DND-41 (cell line): ENCODE measurements at regions not wholly inside any gene's neighbourhood (a gene's known extent, or its start where the extent isn't known, plus 50 kb on each side); places are given as distances from the start of the nearest gene placed in this dataset.

Experiments used
- ATAC-seq: fragments of 200-7000 bp; cut with Tn5 transposase; 3 replicates; pipeline ENCODE4 v1.9.1; 2021; ENCODE audit warnings: low read depth; ENCODE audit not compliant: insufficient read depth
- DNase-seq: peaks from one replicate; pipeline ENCODE4 v3.0.0-alpha.2; 2020
- H2AFZ ChIP-seq: 2 replicates; pipeline ENCODE4 v1.6.0; 2012; ENCODE audit warnings: low read depth, low read length
- H3K27ac ChIP-seq: 2 replicates; pipeline ENCODE4 v1.5.1; 2012; ENCODE audit warnings: low read length, inconsistent platforms
- H3K27me3 ChIP-seq: fragments of 200-600 bp; sonication (generic); 2 replicates; pipeline ENCODE4 v1.6.0; 2012; ENCODE audit warnings: low read length, mild to moderate bottlenecking, inconsistent platforms; ENCODE audit not compliant: insufficient read depth, poor library complexity
- H3K36me3 ChIP-seq: 2 replicates; pipeline ENCODE4 v1.5.1; 2012; ENCODE audit warnings: low read length, inconsistent platforms; ENCODE audit not compliant: insufficient read depth
- H3K4me1 ChIP-seq: 2 replicates; pipeline ENCODE4 v1.5.1; 2012; ENCODE audit warnings: mild to moderate bottlenecking, low read length; ENCODE audit not compliant: insufficient read depth
- H3K4me2 ChIP-seq: 2 replicates; pipeline ENCODE4 v1.6.0; 2012; ENCODE audit warnings: mild to moderate bottlenecking, moderate library complexity, low read length, inconsistent platforms; ENCODE audit not compliant: insufficient read depth
- H3K4me3 ChIP-seq, 2 experiments: fragments of 200-600 bp in 1 of 2; shearing (Covaris generic) in 1 of 2; 2 replicates each; pipeline ENCODE4 v1.5.1; 2012 to 2016; ENCODE audit warnings: inconsistent platforms in 2 of 2, low read length in 2 of 2, mild to moderate bottlenecking in 2 of 2, low read depth in 1 of 2, moderate library complexity in 1 of 2
- H3K79me2 ChIP-seq: 2 replicates; pipeline ENCODE4 v1.6.0; 2012; ENCODE audit warnings: low read length, inconsistent platforms; ENCODE audit not compliant: insufficient read depth
- H3K9ac ChIP-seq: 2 replicates; pipeline ENCODE4 v1.6.0; 2012; ENCODE audit warnings: low read depth, mild to moderate bottlenecking, inconsistent platforms, low read length, moderate library complexity
- H3K9me3 ChIP-seq: 2 replicates; pipeline ENCODE4 v1.5.1; 2012; ENCODE audit warnings: low read length, moderate library complexity, mild to moderate bottlenecking, inconsistent platforms; ENCODE audit not compliant: insufficient read depth, severe bottlenecking
- H4K20me1 ChIP-seq: 2 replicates; pipeline ENCODE4 v1.6.0; 2012; ENCODE audit warnings: low read length; ENCODE audit not compliant: insufficient read depth
- CTCF ChIP-seq: IDR thresholded peaks from 2 replicates; pipeline ENCODE4 v1.5.1; 2012; ENCODE audit warnings: borderline replicate concordance, low read length, moderate library complexity, mild to moderate bottlenecking; ENCODE audit not compliant: poor library complexity, severe bottlenecking; ENCODE audit errors: extremely low read depth
- EZH2 ChIP-seq: IDR thresholded peaks from 3 replicates; pipeline ENCODE4 v1.6.1; 2012; ENCODE audit warnings: borderline replicate concordance, low read depth, mild to moderate bottlenecking, moderate library complexity, low read length, inconsistent platforms; ENCODE audit not compliant: severe bottlenecking

GRCh38 chr9:80922544-80922943 is 766.8 kb downstream of the TLE1 start:
- Histone ChIP-seq H2AFZ (no peak overlapping the region), H3K9ac (no peak overlapping the region), H4K20me1 (no peaks in the 10 kb centered on the region), H3K27ac (no peak overlapping the region), H3K4me3 (no peak overlapping the region), H3K36me3 (no peaks in the 10 kb centered on the region), H3K4me2 (no peak overlapping the region), H3K9me3 (peaks cover 3% of the 10 kb centered on the region), H3K79me2 (no peaks in the 10 kb centered on the region), H3K27me3 (no peaks in the 10 kb centered on the region), H3K4me1 (no peaks in the 10 kb centered on the region)
- DNase-seq (no peak), ATAC-seq (no peak)
- TF ChIP-seq EZH2 (no peak), CTCF (no peak)

GRCh38 chr9:80906728-80907127 is 782.6 kb downstream of the TLE1 start:
- H3K36me3 ChIP-seq, result no peaks in the 10 kb centered on the region
- H3K4me2 ChIP-seq, result no peak overlapping the region
- ATAC-seq (no peak), DNase-seq (no peak)
- H4K20me1 ChIP-seq, result no peaks in the 10 kb centered on the region
- H3K9ac ChIP-seq, result no peak overlapping the region
- H3K27ac ChIP-seq, result no peak overlapping the region
- no peaks in the 10 kb centered on the region for H3K79me2 ChIP-seq
- no peaks in the 10 kb centered on the region for H3K27me3 ChIP-seq
- H3K9me3 ChIP-seq, result no peaks in the 10 kb centered on the region
- H3K4me1 ChIP-seq, result no peaks in the 10 kb centered on the region
- TF ChIP-seq CTCF (no peak), EZH2 (no peak)
- no peak overlapping the region for H3K4me3 ChIP-seq
- no peak overlapping the region for H2AFZ ChIP-seq

GRCh38 chr9:80899208-80899607 is 790.1 kb downstream of the TLE1 start:
- H3K9ac ChIP-seq, result no peak overlapping the region
- no peak overlapping the region for H3K4me2 ChIP-seq
- no peak overlapping the region for H3K27ac ChIP-seq
- no peak for TF ChIP-seq EZH2
- TF ChIP-seq CTCF, result no peak
- H3K79me2 ChIP-seq, result no peaks in the 10 kb centered on the region
- H3K4me3 ChIP-seq, result no peak overlapping the region
- no peaks in the 10 kb centered on the region for H3K4me1 ChIP-seq
- ATAC-seq (no peak), DNase-seq (no peak)
- no peak overlapping the region for H2AFZ ChIP-seq
- no peaks in the 10 kb centered on the region for H3K36me3 ChIP-seq
- no peaks in the 10 kb centered on the region for H4K20me1 ChIP-seq
- no peaks in the 10 kb centered on the region for H3K9me3 ChIP-seq
- no peaks in the 10 kb centered on the region for H3K27me3 ChIP-seq

- no peak overlapping the region for H3K4me3 ChIP-seq
- H3K27me3 ChIP-seq, result no peaks in the 10 kb centered on the region
- TF ChIP-seq EZH2 (no peak), CTCF (no peak)
- ATAC-seq, result no peak
- H3K79me2 ChIP-seq, result no peaks in the 10 kb centered on the region
- no peak overlapping the region for H3K27ac ChIP-seq
- DNase-seq, result no peak
- H3K36me3 ChIP-seq, result no peaks in the 10 kb centered on the region
- no peaks in the 10 kb centered on the region for H3K9me3 ChIP-seq
- H3K9ac ChIP-seq, result no peak overlapping the region
- no peak overlapping the region for H3K4me2 ChIP-seq
- no peak overlapping the region for H2AFZ ChIP-seq
- no peaks in the 10 kb centered on the region for H3K4me1 ChIP-seq
- no peaks in the 10 kb centered on the region for H4K20me1 ChIP-seq
These were observed 796.2 kb downstream of the TLE1 start for GRCh38 chr9:80893190-80893589.
